ENCODE measurements at regions not wholly inside any gene's neighbourhood (a gene's known extent, or its start where the extent isn't known, plus 50 kb on each side); places are given as distances from the start of the nearest gene placed in this dataset.
"Not testable (repeated sequence)": the region's sequence is repeated elsewhere in the genome, so short reads cannot be mapped to it uniquely, and the experiment has no call there.

DNA sequence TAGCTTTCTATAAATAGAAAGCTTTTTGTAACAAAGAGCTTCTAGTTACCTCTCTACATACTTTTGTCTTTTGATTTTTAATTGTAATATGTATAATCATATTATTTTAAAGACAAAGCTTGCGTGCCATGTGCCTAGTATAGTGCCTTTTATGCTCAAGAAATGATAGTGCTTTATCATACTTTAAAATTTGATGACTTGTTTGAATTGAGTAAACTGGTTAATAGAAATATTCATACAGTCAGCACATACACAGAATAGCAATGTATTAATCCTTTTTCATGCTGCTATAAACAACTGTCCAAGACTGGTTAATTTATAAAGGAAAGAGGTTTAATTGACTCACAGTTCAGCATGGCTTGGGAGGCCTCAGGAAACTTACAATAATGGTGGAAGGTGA is 313.0 kb downstream of the FRK start:
- CTCF ChIA-PET: no interaction called here
- dilution Hi-C loops (cut with MboI; ENCODE audit: extremely low pct_ligation_motif_present, low sequenced_read_pairs): no loop called here
- FAIRE-seq (no peak), DNase-seq (ENCODE audit: low read depth, low spot score) (no peak)
- no peak overlapping the region for H3K9ac ChIP-seq (replicated peaks; ENCODE audit: extremely low read depth, insufficient read depth, low read length)
- no peaks in the 10 kb centered on the region for H4K20me1 ChIP-seq (replicated peaks; ENCODE audit: control insufficient read depth, extremely low read depth, insufficient read depth, low read length)
- H3K4me3 ChIP-seq (replicated peaks in 1 of 3; ENCODE audit: insufficient read depth in 1 of 3, low read depth in 1 of 3, low read length in 3 of 3): no peak overlapping the region
- POLR2A ChIA-PET: no interaction called here
- intact Hi-C loops (cut with micrococcal nuclease): no loop called here
- no peak overlapping the region for H2AFZ ChIP-seq (ENCODE audit: low read depth, low read length)
- no peak overlapping the region for H3K4me2 ChIP-seq (ENCODE audit: insufficient read depth, low read length)
- BruUV-seq (replicated peaks): no TSS peak
- no peaks in the 10 kb centered on the region for H3K36me3 ChIP-seq (ENCODE audit: control insufficient read depth in 2 of 2, extremely low read depth in 1 of 2, insufficient read depth in 2 of 2, low read length in 2 of 2)
- TF ChIP-seq POLR2A (IDR thresholded peaks at IDR 0.05; ENCODE audit: low read depth, low read length) (no peak), GATA2 (IDR thresholded peaks at IDR 0.05; ENCODE audit: insufficient read depth, insufficient read length, low read depth, low read length) (no peak), JUN (IDR thresholded peaks at IDR 0.05; ENCODE audit: borderline replicate concordance, insufficient read depth, insufficient read length, low read depth) (no peak), MYC (IDR thresholded peaks at IDR 0.05; ENCODE audit: low read depth, low read length) (no peak), EZH2 (IDR thresholded peaks at IDR 0.05; ENCODE audit: borderline replicate concordance, low read depth, low read length, severe bottlenecking) (no peak), FOS (IDR thresholded peaks at IDR 0.05; ENCODE audit: borderline replicate concordance, insufficient read depth, low read length) (no peak), POLR2AphosphoS5 (IDR thresholded peaks at IDR 0.05; ENCODE audit: insufficient read depth, low read depth, low read length) (no peak)
- TF ChIP-seq, protein P1, sequence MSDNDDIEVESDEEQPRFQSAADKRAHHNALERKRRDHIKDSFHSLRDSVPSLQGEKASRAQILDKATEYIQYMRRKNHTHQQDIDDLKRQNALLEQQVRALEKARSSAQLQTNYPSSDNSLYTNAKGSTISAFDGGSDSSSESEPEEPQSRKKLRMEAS (IDR thresholded peaks at IDR 0.05; ENCODE audit: insufficient read depth, insufficient read length): no peak
- TF ChIP-seq, protein P2, sequence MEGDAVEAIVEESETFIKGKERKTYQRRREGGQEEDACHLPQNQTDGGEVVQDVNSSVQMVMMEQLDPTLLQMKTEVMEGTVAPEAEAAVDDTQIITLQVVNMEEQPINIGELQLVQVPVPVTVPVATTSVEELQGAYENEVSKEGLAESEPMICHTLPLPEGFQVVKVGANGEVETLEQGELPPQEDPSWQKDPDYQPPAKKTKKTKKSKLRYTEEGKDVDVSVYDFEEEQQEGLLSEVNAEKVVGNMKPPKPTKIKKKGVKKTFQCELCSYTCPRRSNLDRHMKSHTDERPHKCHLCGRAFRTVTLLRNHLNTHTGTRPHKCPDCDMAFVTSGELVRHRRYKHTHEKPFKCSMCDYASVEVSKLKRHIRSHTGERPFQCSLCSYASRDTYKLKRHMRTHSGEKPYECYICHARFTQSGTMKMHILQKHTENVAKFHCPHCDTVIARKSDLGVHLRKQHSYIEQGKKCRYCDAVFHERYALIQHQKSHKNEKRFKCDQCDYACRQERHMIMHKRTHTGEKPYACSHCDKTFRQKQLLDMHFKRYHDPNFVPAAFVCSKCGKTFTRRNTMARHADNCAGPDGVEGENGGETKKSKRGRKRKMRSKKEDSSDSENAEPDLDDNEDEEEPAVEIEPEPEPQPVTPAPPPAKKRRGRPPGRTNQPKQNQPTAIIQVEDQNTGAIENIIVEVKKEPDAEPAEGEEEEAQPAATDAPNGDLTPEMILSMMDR (IDR thresholded peaks at IDR 0.05; ENCODE audit: extremely low read depth in 1 of 2, insufficient read depth in 1 of 2, low read depth in 1 of 2, low read length in 2 of 2): no peak
- no peaks in the 10 kb centered on the region for H3K4me1 ChIP-seq (ENCODE audit: control insufficient read depth, extremely low read depth, insufficient read depth, low read length)
- no peaks in the 10 kb centered on the region for H3K79me2 ChIP-seq (ENCODE audit: control insufficient read depth, insufficient read depth, low read length)
- H3K27ac ChIP-seq (ENCODE audit: insufficient read depth, low read depth, low read length): no peak overlapping the region
- no peaks in the 10 kb centered on the region for H3K9me3 ChIP-seq (replicated peaks; ENCODE audit: control insufficient read depth, insufficient read depth, low read length)
- H3K9me1 ChIP-seq (replicated peaks; ENCODE audit: control insufficient read depth, extremely low read depth, insufficient read depth, low read length): no peaks in the 10 kb centered on the region
- H3K27me3 ChIP-seq (ENCODE audit: control insufficient read depth in 2 of 2, insufficient read depth in 2 of 2, low read length in 2 of 2): no peaks in the 10 kb centered on the region

DNA sequence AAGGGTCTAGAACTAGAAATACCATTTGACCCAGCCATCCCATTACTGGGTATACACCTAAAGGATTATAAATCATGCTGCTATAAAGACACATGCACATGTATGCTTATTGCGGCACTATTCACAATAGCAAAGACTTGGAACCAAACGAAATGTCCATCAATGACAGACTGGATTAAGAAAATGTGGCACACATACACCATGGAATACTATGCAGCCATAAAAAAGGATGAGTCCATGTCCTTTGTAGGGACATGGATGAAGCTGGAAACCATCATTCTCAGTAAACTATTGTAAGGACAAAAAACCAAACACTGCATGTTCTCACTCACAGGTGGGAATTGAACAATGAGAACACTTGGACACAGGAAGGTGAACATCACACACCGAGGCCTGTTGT is 314.1 kb downstream of the FRK start:
- H3K9ac ChIP-seq (replicated peaks; ENCODE audit: extremely low read depth, insufficient read depth, low read length); H3K4me2 ChIP-seq (ENCODE audit: insufficient read depth, low read length); H3K4me1 ChIP-seq (ENCODE audit: control insufficient read depth, extremely low read depth, insufficient read depth, low read length); H3K9me1 ChIP-seq (replicated peaks; ENCODE audit: control insufficient read depth, extremely low read depth, insufficient read depth, low read length); H3K79me2 ChIP-seq (ENCODE audit: control insufficient read depth, insufficient read depth, low read length); H3K9me3 ChIP-seq (replicated peaks; ENCODE audit: control insufficient read depth, insufficient read depth, low read length); H3K36me3 ChIP-seq (ENCODE audit: control insufficient read depth in 2 of 2, extremely low read depth in 1 of 2, insufficient read depth in 2 of 2, low read length in 2 of 2); BruUV-seq (replicated peaks); dilution Hi-C loops (cut with MboI; ENCODE audit: extremely low pct_ligation_motif_present, low sequenced_read_pairs); H3K4me3 ChIP-seq (replicated peaks in 1 of 3; ENCODE audit: insufficient read depth in 1 of 3, low read depth in 1 of 3, low read length in 3 of 3); DNase-seq (ENCODE audit: low read depth, low spot score); FAIRE-seq; H4K20me1 ChIP-seq (replicated peaks; ENCODE audit: control insufficient read depth, extremely low read depth, insufficient read depth, low read length); POLR2A ChIA-PET; intact Hi-C loops (cut with micrococcal nuclease); H3K27me3 ChIP-seq (ENCODE audit: control insufficient read depth in 2 of 2, insufficient read depth in 2 of 2, low read length in 2 of 2); H2AFZ ChIP-seq (ENCODE audit: low read depth, low read length); CTCF ChIA-PET; H3K27ac ChIP-seq (ENCODE audit: insufficient read depth, low read depth, low read length): not testable (repeated sequence)
